ENCODE measurements at regions not wholly inside any gene's neighbourhood (a gene's known extent, or its start where the extent isn't known, plus 50 kb on each side); places are given as distances from the start of the nearest gene placed in this dataset.
A peak's percentile ranks its signal among the peaks of the same experiment; 100 is the strongest.

DNA sequence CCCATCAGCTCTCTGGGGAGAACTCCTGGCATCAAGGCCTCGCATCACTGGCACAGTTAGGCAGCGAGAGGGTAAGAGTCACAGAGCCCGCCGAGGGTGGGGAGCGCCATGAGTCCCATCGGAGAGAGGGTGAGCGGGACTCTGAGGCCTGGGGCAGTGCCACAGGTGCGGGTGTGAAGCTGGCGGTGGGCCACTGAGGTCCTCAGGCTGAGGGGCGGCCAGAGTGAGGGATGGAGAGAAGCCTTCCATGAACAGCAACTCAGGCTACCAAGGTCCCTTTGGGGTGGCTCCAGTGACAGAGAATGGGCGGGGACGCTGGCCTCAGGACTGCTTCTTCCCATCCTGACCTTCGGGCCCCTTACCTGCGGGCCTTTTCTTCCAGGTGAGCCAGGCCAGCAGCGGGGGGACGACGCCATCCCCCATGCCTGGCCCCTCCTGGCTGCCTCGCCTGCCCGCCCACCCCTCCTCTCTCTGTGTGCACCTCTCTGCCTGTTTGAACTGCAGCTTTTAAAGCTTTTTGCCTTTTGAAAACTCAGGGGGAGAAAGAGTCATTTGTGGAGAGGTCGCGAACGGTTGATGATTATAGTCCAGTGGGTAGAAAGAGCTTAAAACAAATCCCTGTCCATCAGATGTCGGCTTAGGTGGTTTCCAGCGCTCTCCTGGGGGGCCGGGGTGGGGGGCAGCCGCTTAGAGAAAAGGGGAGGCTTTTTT, 149.3 kb upstream of the GSE1 start:
- Histone ChIP-seq H3K9me2 (ENCODE audit: insufficient read depth, low read length) (no peaks in the 10 kb centered on the region), H4K20me1 (ENCODE audit: insufficient read depth) (no peaks in the 10 kb centered on the region), H3K79me2 (replicated peaks; ENCODE audit: insufficient read depth, low read length) (peaks cover 19% of the 10 kb centered on the region), H2AFZ (ENCODE audit: low read depth, low read length) (no peak overlapping the region), H3K36me3 (ENCODE audit: insufficient read depth, low read length) (no peaks in the 10 kb centered on the region), H3K4me3 (ENCODE audit: low read length) (peak overlapping the region; percentile 73), H3K27ac (ENCODE audit: low read length) (peak overlapping the region; percentile 74), H3K4me2 (ENCODE audit: low read length) (peak overlapping the region; percentile 70), H3K9ac (ENCODE audit: low read length) (peak overlapping the region; percentile 69), H3K9me3 (ENCODE audit: low read length) (no peaks in the 10 kb centered on the region), H3K27me3 (ENCODE audit: insufficient read depth, low read depth, low read length) (no peaks in the 10 kb centered on the region), H3F3A (ENCODE audit: insufficient read depth, low read length, poor library complexity, severe bottlenecking) (no peaks in the 10 kb centered on the region)
- no peak for TF ChIP-seq RAD21 (conservative IDR thresholded peaks at IDR 0.05)
- TF ChIP-seq, protein P1, sequence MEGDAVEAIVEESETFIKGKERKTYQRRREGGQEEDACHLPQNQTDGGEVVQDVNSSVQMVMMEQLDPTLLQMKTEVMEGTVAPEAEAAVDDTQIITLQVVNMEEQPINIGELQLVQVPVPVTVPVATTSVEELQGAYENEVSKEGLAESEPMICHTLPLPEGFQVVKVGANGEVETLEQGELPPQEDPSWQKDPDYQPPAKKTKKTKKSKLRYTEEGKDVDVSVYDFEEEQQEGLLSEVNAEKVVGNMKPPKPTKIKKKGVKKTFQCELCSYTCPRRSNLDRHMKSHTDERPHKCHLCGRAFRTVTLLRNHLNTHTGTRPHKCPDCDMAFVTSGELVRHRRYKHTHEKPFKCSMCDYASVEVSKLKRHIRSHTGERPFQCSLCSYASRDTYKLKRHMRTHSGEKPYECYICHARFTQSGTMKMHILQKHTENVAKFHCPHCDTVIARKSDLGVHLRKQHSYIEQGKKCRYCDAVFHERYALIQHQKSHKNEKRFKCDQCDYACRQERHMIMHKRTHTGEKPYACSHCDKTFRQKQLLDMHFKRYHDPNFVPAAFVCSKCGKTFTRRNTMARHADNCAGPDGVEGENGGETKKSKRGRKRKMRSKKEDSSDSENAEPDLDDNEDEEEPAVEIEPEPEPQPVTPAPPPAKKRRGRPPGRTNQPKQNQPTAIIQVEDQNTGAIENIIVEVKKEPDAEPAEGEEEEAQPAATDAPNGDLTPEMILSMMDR (IDR thresholded peaks at IDR 0.05; ENCODE audit: poor library complexity, severe bottlenecking), result no peak

DNA sequence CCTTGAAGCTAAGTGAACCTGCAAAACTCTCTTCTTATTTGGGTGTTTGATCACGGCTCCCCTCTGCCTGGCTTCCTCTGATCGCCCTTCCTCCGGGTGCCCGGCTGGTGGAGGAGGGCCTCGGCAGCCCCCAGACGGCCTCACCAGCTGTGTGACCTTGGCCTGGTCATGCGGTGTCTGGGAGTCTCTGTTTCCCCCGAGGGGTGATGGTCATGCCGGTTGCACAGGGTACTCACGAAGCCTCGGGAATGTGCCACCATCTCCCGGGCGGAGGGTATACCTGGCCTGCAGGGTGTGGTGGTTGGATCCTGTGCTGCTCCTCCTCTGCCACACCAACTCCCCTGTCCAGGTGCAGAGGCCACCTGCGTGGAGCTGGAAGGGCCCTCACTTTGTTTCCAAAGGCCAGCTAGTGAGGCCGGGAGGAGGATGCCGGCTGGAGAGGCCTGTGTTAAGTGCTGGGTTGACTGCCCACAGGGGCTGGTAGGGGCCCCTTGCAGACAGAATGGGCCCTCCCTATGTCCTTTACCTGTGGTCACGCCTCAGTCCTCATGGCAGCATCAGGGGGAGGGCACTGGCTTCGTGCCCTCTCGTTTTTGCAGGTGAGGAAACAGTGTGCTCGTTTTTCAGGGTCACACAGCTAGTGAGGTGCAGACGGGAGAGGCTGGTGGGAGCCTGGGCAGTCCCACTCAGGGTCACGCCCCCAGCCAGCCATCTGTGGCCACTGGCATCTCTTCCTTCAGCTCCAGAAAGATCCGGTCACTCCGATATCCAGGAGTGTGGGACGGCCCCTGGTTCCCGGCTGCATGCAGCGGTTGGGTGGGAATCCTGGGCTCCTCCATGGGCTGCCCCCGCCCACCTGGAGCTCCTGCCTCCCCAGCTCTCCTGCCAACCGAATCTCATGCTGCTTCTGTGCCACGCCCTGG, 148.5 kb upstream of the GSE1 start:
- peak overlapping the region; percentile 74 for H3K27ac ChIP-seq (ENCODE audit: low read length)
- H3K27me3 ChIP-seq (ENCODE audit: insufficient read depth, low read depth, low read length), result no peaks in the 10 kb centered on the region
- H3K79me2 ChIP-seq (replicated peaks; ENCODE audit: insufficient read depth, low read length), result peaks cover 19% of the 10 kb centered on the region
- no peaks in the 10 kb centered on the region for H3K9me2 ChIP-seq (ENCODE audit: insufficient read depth, low read length)
- no peaks in the 10 kb centered on the region for H3K9me3 ChIP-seq (ENCODE audit: low read length)
- no peak for TF ChIP-seq SMC3 (conservative IDR thresholded peaks at IDR 0.05; ENCODE audit: poor library complexity)
- TF ChIP-seq EP300 (conservative IDR thresholded peaks at IDR 0.05; ENCODE audit: poor library complexity, severe bottlenecking), result no peak
- no peak for TF ChIP-seq EZH2 (IDR thresholded peaks at IDR 0.05; ENCODE audit: borderline replicate concordance, insufficient read depth, low read length, poor library complexity, severe bottlenecking)
- TF ChIP-seq, protein P1 (IDR thresholded peaks at IDR 0.05; ENCODE audit: poor library complexity, severe bottlenecking), result no peak
- TF ChIP-seq RAD21 (conservative IDR thresholded peaks at IDR 0.05), result no peak
- no peak for TF ChIP-seq POLR2AphosphoS5 (IDR thresholded peaks at IDR 0.05)
- TF ChIP-seq, protein P2, sequence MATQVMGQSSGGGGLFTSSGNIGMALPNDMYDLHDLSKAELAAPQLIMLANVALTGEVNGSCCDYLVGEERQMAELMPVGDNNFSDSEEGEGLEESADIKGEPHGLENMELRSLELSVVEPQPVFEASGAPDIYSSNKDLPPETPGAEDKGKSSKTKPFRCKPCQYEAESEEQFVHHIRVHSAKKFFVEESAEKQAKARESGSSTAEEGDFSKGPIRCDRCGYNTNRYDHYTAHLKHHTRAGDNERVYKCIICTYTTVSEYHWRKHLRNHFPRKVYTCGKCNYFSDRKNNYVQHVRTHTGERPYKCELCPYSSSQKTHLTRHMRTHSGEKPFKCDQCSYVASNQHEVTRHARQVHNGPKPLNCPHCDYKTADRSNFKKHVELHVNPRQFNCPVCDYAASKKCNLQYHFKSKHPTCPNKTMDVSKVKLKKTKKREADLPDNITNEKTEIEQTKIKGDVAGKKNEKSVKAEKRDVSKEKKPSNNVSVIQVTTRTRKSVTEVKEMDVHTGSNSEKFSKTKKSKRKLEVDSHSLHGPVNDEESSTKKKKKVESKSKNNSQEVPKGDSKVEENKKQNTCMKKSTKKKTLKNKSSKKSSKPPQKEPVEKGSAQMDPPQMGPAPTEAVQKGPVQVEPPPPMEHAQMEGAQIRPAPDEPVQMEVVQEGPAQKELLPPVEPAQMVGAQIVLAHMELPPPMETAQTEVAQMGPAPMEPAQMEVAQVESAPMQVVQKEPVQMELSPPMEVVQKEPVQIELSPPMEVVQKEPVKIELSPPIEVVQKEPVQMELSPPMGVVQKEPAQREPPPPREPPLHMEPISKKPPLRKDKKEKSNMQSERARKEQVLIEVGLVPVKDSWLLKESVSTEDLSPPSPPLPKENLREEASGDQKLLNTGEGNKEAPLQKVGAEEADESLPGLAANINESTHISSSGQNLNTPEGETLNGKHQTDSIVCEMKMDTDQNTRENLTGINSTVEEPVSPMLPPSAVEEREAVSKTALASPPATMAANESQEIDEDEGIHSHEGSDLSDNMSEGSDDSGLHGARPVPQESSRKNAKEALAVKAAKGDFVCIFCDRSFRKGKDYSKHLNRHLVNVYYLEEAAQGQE (IDR thresholded peaks at IDR 0.05; ENCODE audit: borderline replicate concordance), result no peak
- TF ChIP-seq MXI1 (conservative IDR thresholded peaks at IDR 0.05; ENCODE audit: poor library complexity, severe bottlenecking), result no peak
- TF ChIP-seq TAF1 (IDR thresholded peaks at IDR 0.05; ENCODE audit: low read depth), result no peak
- no peaks in the 10 kb centered on the region for H3K36me3 ChIP-seq (ENCODE audit: insufficient read depth, low read length)
- no peaks in the 10 kb centered on the region for H3F3A ChIP-seq (ENCODE audit: insufficient read depth, low read length, poor library complexity, severe bottlenecking)
- no peak overlapping the region for H2AFZ ChIP-seq (ENCODE audit: low read depth, low read length)
- H4K20me1 ChIP-seq (ENCODE audit: insufficient read depth), result no peaks in the 10 kb centered on the region
- H3K9ac ChIP-seq (ENCODE audit: low read length), result peak overlapping the region; percentile 69
- H3K4me2 ChIP-seq (ENCODE audit: low read length), result peak overlapping the region; percentile 70
- H3K4me3 ChIP-seq (ENCODE audit: low read length), result peak overlapping the region; percentile 73
